Hepatocyte (in vitro differentiated cells): ENCODE measurements at regions not wholly inside any gene's neighbourhood (a gene's known extent, or its start where the extent isn't known, plus 50 kb on each side); places are given as distances from the start of the nearest gene placed in this dataset.

Experiments
- DNase-seq: peaks from one replicate; pipeline ENCODE4 v3.0.0-alpha.2; 2016; ENCODE audit warnings: low spot score
- H2AFZ ChIP-seq: fragments of 200-600 bp; sonication (generic); 2 replicates; pipeline ENCODE4 v1.6.0; 2016; ENCODE audit warnings: antibody characterized with exemption, mild to moderate bottlenecking
- H3K27ac ChIP-seq: fragments of 200-600 bp; sonication (generic); 2 replicates; pipeline ENCODE4 v1.5.1; 2016; ENCODE audit warnings: mild to moderate bottlenecking
- H3K27me3 ChIP-seq: fragments of 200-600 bp; sonication (generic); 2 replicates; pipeline ENCODE4 v1.6.1; 2016
- H3K36me3 ChIP-seq: fragments of 200-600 bp; sonication (generic); replicated peaks from 2 replicates; pipeline ENCODE4 v1.5.1; 2016; ENCODE audit warnings: low read depth; ENCODE audit not compliant: insufficient read depth
- H3K4me1 ChIP-seq: fragments of 200-600 bp; sonication (generic); 2 replicates; pipeline ENCODE4 v1.5.1; 2016; ENCODE audit warnings: mild to moderate bottlenecking, moderate library complexity; ENCODE audit not compliant: insufficient read depth
- H3K4me2 ChIP-seq: fragments of 200-600 bp; sonication (generic); 2 replicates; pipeline ENCODE4 v1.6.0; 2016
- H3K4me3 ChIP-seq: fragments of 200-600 bp; sonication (generic); 2 replicates; pipeline ENCODE4 v1.5.1; 2016; ENCODE audit warnings: mild to moderate bottlenecking
- H3K79me2 ChIP-seq: fragments of 200-600 bp; sonication (generic); 2 replicates; pipeline ENCODE4 v1.6.0; 2017; ENCODE audit warnings: mild to moderate bottlenecking
- H3K9me2 ChIP-seq: fragments of 200-600 bp; sonication (generic); replicated peaks from 2 replicates; pipeline ENCODE4 v1.6.0; 2017; ENCODE audit warnings: mild to moderate bottlenecking; ENCODE audit not compliant: insufficient read depth
- H3K9me3 ChIP-seq: fragments of 200-600 bp; sonication (generic); 2 replicates; pipeline ENCODE4 v1.5.1; 2016; ENCODE audit warnings: low read depth, mild to moderate bottlenecking
- H4K20me1 ChIP-seq: fragments of 200-600 bp; sonication (generic); 2 replicates; pipeline ENCODE4 v1.6.0; 2016; ENCODE audit warnings: mild to moderate bottlenecking; ENCODE audit not compliant: insufficient read depth, poor library complexity, severe bottlenecking
- CTCF ChIP-seq: fragments of 200-600 bp; sonication (generic); IDR thresholded peaks from 2 replicates; pipeline ENCODE4 v1.5.1; 2016; ENCODE audit warnings: antibody characterized with exemption, mild to moderate bottlenecking; ENCODE audit not compliant: poor library complexity
- EZH2 ChIP-seq: fragments of 200-600 bp; sonication (generic); IDR thresholded peaks from 2 replicates; pipeline ENCODE4 v1.6.1; 2016; ENCODE audit warnings: antibody characterized with exemption, mild to moderate bottlenecking, borderline replicate concordance
- EZH2phosphoT487 ChIP-seq: fragments of 200-600 bp; sonication (generic); IDR thresholded peaks from one replicate; pipeline ENCODE4 v1.6.1; 2018; ENCODE audit warnings: antibody characterized with exemption, mild to moderate bottlenecking, low read depth, moderate library complexity; ENCODE audit not compliant: unreplicated experiment, severe bottlenecking
- WGBS: methylation state at CpG from one replicate; pipeline ENCODE4 v1.1.6; 2016; ENCODE audit warnings: low lambda C conversion rate; ENCODE audit errors: missing lambda C conversion rate; 5-methylcytosine and 5-hydroxymethylcytosine counted together

GRCh38 chr18:77658751-77659448 is 409.3 kb downstream of the GALR1 start:
- WGBS, result 76% methylated on average over 5 of the region's 5 CpGs
- H3K27ac ChIP-seq, result no peak overlapping the region
- no peaks in the 10 kb centered on the region for H3K36me3 ChIP-seq
- no peaks in the 10 kb centered on the region for H3K4me1 ChIP-seq
- no peaks in the 10 kb centered on the region for H3K79me2 ChIP-seq
- H3K4me2 ChIP-seq, result no peak overlapping the region
- TF ChIP-seq EZH2 (no peak), EZH2phosphoT487 (no peak), CTCF (no peak)
- H3K9me3 ChIP-seq, result no peaks in the 10 kb centered on the region
- no peak for DNase-seq
- no peak overlapping the region for H3K4me3 ChIP-seq
- no peaks in the 10 kb centered on the region for H3K9me2 ChIP-seq
- no peaks in the 10 kb centered on the region for H3K27me3 ChIP-seq
- no peak overlapping the region for H2AFZ ChIP-seq
- H4K20me1 ChIP-seq, result no peaks in the 10 kb centered on the region

GRCh38 chr18:77666613-77667012 is 417.0 kb downstream of the GALR1 start:
- H3K27me3 ChIP-seq, result no peaks in the 10 kb centered on the region
- no peaks in the 10 kb centered on the region for H3K9me2 ChIP-seq
- H3K79me2 ChIP-seq, result no peaks in the 10 kb centered on the region
- H3K36me3 ChIP-seq, result no peaks in the 10 kb centered on the region
- TF ChIP-seq EZH2phosphoT487 (no peak), EZH2 (no peak), CTCF (no peak)
- no peak overlapping the region for H2AFZ ChIP-seq
- H3K4me1 ChIP-seq, result no peaks in the 10 kb centered on the region
- DNase-seq, result no peak
- no peak overlapping the region for H3K27ac ChIP-seq
- H3K4me2 ChIP-seq, result no peak overlapping the region
- no peaks in the 10 kb centered on the region for H4K20me1 ChIP-seq
- WGBS, result 80% methylated on average over 3 of the region's 3 CpGs
- H3K4me3 ChIP-seq, result no peak overlapping the region
- H3K9me3 ChIP-seq, result no peaks in the 10 kb centered on the region

GRCh38 chr18:77668219-77668618 is 418.6 kb downstream of the GALR1 start:
- no peaks in the 10 kb centered on the region for H3K4me1 ChIP-seq
- no peaks in the 10 kb centered on the region for H3K9me2 ChIP-seq
- H3K36me3 ChIP-seq, result no peaks in the 10 kb centered on the region
- H3K27ac ChIP-seq, result no peak overlapping the region
- no peaks in the 10 kb centered on the region for H3K9me3 ChIP-seq
- TF ChIP-seq EZH2phosphoT487 (no peak), EZH2 (no peak), CTCF (no peak)
- H3K4me3 ChIP-seq, result no peak overlapping the region
- no peak overlapping the region for H2AFZ ChIP-seq
- no peak for DNase-seq
- H4K20me1 ChIP-seq, result no peaks in the 10 kb centered on the region
- no peaks in the 10 kb centered on the region for H3K27me3 ChIP-seq
- WGBS, result 92% methylated on average over 18 of the region's 26 CpGs
- H3K79me2 ChIP-seq, result no peaks in the 10 kb centered on the region
- H3K4me2 ChIP-seq, result no peak overlapping the region

GRCh38 chr18:77669331-77669730 is 419.7 kb downstream of the GALR1 start:
- Histone ChIP-seq H3K36me3 (no peaks in the 10 kb centered on the region), H3K4me2 (no peak overlapping the region), H3K27ac (no peak overlapping the region), H2AFZ (no peak overlapping the region), H3K27me3 (no peaks in the 10 kb centered on the region), H3K4me1 (no peaks in the 10 kb centered on the region), H3K79me2 (no peaks in the 10 kb centered on the region), H3K4me3 (no peak overlapping the region), H3K9me3 (no peaks in the 10 kb centered on the region), H4K20me1 (no peaks in the 10 kb centered on the region), H3K9me2 (no peaks in the 10 kb centered on the region)
- TF ChIP-seq EZH2 (no peak), EZH2phosphoT487 (no peak), CTCF (no peak)
- DNase-seq, result no peak
- 89% methylated on average over 4 of the region's 4 CpGs for WGBS
